GM18907 (cell line): ENCODE measurements at regions not wholly inside any gene's neighbourhood (a gene's known extent, or its start where the extent isn't known, plus 50 kb on each side); places are given as distances from the start of the nearest gene placed in this dataset.

Experiments used
- ATAC-seq: cut with Tn5 transposase; IDR thresholded peaks from one replicate; pipeline ENCODE4 v1.9.1; 2021; ENCODE audit warnings: mild to moderate bottlenecking, moderate library complexity; ENCODE audit not compliant: unreplicated experiment

DNA sequence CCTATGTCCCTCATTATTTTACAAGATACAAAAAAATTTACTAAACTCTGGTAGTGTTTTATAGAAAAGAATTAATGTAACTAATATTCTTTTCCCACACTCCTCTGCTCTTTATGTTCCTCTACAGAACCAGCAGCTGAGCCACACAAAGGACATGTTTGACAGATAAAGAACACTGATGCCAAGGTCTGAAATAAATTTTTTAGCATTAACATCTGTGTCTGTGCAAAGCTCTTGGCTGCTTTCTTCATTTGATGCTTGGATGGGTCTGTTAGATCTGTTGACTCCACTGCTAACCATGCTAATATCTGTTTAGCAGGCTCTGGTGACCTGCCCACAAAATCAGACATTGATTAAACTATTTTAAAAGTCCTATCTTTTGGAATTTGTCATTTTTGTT lies 2363.8 kb downstream of the PCDH9 start:
- no peak for ATAC-seq

DNA sequence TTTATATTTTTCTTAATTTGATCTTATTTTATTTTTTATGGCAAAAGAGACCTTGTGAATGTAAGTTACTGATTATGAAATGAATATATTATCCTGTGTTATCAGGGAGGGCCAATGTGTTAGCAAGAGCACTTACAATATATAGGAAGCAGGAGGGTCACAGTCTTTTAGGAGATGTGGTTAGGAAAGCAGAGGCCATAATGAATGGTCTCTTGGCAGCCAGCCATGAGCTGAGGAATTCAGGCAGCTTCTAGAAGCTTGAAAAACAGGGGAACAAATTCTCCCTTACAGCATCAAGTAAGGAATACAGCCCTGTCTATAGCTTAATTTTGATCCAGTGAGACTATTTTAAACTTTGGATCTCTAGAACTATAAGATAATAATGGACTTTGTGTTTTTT lies 2374.6 kb downstream of the PCDH9 start:
- no peak for ATAC-seq

DNA sequence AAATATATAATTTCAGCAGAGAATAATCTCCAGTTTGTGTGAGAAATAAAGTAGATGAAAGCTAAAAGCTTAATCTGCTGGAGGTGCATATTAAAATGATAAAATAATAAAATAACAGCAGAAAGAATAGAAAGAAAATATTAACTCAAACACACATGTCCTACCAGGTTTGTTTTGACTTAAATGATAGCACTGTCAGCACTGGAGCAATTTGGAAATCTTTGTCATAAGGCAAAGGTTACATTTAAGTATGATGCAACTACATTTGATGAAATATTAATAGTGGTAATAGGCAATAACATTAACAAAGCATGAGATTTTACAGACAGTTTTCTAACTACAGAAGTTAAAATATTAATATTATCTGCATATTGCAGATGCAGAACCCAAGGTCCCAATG lies 2380.1 kb downstream of the PCDH9 start:
- ATAC-seq, result no peak

DNA sequence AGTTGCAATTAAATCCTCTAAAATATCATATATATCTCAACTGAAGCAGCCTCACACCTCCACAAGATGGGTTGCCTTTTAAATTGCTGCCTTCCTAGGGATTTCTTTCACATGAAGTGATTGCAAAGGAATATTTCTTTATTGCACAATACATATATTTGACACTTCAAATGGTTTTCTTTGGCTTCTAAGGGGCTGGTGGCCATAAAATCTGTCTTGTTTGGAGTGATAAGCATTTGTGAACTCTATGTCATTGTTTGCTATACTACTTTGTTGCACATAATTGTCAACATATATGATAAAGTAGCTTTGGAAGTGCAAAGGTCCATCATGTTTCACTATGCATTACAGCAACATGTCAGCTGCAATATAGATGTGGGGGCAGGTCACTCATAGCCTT lies 2380.9 kb downstream of the PCDH9 start:
- ATAC-seq, result no peak

DNA sequence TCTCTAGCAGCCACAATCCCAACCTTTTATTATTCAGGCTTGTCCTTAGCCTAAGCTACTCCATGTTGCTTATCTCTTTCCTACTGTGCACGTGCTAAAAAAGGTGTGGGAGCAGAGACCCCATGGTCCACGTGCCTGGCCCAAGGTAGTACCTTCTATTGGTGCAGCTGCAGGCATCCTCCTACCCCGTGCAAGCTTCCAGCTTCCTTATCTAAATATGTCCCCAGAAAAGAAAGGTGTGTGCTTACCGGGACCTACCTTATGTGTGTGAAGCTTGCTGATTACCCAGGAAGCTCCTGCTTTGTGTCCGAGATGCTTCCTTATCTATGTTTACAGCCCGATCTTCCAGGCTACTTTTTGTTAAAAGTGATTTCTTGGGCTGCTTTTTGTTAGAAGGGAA lies 2382.4 kb downstream of the PCDH9 start:
- ATAC-seq, result no peak

DNA sequence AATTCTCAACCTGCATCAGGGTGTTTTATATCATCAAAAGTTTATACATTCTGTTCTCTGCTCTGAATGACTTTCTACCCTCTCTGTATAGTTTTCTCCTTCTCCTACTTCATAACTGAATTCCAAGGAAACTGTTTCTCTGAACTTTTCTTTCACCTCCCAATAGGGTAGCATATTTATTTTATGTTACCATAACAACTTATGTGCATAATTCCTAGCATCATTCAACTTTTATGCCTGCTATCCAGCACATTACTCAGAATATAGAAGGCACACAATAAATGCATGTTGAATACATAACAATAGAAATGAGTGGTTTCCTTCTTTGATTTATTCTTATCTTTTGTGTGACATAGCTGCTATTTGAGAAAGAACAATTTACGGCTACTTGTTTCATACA lies 2385.0 kb downstream of the PCDH9 start:
- ATAC-seq, result no peak

DNA sequence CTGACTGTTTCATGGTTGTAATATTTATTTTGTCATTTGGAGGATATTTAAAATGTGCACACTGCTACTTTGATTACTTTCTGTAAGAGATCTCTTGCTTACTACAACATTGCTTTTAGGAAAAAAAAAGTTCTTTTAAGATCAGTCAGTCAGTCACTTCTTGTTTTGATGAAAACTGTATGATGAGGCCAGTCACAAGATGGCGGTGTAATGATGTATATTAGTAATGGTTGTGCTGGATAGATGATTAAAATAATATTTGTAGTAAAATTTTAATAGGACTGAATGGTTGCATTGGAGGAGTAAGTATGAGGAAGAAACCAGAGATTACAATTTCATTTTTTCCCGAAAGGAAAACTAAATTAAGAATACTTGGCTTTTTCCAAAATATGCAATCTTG lies 2411.1 kb downstream of the PCDH9 start:
- ATAC-seq, result no peak

DNA sequence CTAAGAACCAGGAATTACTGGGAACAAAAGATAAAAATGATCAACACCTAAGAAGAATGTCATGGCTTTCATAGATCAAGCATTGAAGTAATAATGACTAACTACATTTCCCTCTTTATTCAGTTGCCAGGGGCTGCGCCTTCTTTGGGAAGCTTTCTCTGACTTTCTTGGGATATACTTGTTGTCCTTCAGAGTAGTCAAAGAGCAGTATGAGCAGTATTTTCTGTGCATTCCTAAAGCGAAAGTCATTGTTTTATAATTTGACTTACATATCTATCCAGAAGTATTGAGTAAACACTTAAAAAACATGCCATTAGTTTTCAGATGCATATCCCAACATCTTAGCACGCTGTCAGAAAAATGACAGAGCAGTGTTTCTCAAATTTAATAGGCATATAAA lies 2412.4 kb downstream of the PCDH9 start:
- ATAC-seq, result no peak

DNA sequence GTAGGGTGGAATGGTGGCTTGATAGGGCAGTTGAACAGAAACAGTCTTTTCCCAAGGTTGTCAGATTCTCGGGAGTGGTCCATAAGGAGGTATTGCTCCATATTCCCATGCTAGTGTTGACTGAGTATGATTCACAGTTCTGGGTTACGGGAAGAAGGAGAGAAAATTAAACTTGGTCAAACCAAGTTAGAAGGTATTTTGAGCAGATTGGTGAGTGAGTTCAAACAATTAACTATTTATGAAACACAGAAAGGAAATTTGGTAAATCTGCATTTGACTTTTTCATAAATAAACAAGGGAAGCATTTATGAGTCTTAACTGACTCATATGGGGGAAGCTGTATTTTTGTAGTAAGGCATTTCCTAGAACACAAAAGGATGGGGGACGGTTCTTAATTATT lies 2419.4 kb downstream of the PCDH9 start:
- ATAC-seq, result no peak

DNA sequence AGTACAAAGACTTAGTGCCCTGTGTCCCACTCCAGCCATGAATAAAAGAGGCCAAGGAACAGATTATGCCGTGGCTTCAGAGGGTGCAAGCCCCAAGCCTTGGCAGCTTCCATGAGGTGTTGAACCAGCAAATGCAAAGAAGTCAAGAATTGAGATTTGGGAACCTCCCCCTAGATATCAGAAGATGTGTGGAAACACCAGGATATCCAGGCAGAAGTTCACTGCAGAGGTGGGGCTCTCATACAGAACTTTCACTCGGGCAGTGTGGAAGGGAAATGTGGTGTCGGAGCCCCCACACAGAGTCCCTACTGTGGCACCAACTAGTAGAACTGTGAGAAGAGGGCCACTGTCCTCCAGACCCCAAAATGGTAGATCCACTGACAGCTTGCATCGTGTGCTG lies 2421.4 kb downstream of the PCDH9 start:
- ATAC-seq, result no peak

DNA sequence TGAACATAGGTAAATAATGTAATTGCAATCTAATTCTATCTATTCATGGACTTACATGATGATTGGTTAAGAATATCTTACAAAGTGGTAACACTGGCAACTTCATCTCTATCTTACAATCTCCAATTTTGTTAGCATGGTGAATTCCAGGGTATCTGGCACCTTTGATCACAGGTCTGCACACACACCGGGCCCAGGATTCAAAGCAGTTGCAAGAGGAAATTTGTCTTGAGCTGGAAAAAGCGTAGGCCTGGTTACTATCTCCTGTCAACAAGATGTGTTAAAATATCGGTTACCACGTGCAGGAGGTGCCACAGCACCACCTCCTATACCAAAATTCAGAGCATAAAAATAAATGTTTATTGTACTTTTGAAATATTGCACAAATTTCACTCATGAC lies 2428.4 kb downstream of the PCDH9 start:
- no peak for ATAC-seq

DNA sequence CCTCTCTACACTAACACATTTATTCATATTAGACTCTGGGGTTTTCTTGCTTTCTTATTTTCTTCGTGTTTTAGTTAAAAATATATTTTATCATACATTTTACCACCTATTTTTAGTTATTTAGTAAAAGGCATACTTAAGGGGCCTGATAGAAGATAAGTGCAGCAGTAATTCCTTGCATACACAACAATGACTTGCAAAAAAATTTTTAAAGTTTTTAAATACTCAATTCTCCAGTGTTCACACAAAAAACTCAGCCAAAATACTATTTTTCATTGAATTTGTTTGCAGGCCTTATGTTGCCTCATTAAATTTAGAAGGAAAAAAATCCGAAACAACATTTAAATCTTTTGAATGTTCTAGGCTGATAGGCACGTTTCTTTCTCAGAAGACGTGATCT lies 2431.7 kb downstream of the PCDH9 start:
- ATAC-seq, result no peak

DNA sequence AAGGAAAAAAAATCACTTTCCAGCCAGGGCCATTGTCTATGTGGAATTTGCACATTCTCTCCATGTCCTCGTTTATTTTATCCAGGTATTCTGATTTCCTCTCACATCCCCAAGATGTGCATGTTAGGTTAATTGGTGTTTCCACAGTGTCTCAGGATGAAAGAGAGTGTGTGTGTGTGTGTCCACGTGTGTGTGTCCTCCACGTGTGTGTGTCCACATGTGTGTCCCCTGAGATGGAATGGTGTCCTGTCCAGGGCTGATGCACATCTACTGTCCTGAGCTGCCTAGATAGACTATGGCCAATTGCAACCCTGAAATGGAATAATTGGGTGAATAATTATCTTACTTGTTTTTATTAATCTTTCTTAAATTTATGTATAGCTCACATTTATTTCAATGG lies 2436.5 kb downstream of the PCDH9 start:
- no peak for ATAC-seq

DNA sequence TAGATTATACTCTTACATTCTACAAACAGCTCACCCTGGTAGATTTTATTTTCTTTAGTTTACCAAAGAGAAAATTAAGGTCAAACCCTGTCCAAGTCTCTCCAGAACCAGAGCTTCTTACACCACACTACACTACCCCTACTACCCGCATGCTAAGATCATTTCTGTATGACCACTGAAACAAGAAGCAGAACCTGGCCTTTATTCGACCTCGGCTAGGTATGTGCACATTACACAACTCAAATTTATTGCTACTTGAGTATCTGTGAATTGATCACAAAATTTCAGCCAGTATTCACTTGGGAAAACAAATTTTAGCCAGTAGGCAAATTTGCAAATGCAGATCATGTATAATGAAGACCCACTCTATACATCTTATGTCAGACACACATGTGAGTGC lies 2437.0 kb downstream of the PCDH9 start:
- no peak for ATAC-seq

DNA sequence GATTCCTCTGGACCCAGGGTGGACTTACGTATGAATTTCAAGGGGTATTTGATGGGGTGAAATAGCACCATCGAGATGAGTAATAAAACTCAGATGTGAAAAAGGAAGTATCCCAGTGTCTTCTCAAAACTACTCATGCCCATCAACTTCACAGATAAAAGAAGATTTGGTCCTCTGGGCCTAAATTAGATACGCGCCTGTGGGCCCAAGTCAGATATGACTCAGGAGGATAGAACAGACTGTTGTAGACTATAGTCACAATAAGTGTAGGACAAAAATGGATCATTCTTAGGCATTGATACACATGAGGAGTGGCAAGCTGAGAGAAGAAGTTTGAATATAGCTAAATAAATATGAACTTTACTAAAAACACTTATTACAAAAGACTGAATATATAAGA lies 2438.8 kb downstream of the PCDH9 start:
- ATAC-seq, result no peak

DNA sequence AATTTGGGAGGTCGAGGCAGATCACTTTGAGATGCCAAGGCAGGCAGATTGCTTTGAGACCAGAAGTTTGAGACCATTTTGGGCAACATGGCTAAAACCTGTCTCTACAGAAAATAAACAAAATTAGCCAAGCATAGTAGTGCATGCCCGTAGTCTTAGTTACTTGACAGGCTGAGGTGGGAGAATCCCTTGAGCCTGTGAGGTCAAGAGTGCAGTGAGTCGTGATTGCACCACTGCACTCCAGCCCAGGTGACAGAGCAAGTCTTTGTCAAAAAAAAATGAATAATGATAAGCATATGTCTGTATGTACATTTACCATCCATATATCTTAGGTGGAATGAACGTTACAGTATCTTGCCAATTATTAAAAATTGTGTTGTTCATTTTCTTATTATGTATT lies 2447.7 kb downstream of the PCDH9 start:
- ATAC-seq, result no peak

DNA sequence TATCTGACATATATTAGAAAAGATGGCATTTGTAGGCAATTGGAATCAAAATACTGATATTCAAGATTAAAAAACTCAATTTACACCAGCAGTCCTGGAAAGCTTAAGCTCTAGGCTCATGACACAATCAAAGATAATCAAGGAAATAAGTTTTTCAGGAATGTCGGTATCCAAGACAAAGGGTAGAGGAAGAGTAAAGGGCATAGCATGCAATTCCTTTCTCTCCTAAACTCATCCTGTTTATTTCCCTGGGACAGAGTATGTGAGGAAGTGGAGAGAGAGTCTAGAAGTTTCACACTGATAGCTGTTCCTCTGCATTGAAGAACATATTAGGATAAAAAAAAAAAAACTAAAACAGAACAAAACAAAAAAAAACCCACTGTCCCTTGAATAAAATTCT lies 2452.1 kb downstream of the PCDH9 start:
- no peak for ATAC-seq

DNA sequence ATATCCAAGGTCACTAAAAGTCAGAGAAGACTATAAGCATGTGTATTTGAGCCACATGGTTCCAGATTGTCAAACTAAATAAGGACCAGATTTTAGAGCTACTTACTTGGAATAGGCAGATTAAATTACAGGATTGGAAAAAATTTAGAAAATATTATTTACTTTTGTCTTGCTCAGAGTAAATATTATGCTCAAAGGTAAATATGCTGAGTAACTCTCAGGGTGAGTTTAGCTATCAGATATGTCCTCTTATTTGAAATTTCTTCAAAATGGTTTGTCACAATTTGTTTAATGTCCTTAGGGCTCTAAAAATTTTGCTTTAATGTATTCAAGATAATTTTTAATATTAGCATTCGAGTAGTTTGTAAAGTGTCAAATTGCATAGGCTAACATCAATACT lies 2455.2 kb downstream of the PCDH9 start:
- no peak for ATAC-seq

DNA sequence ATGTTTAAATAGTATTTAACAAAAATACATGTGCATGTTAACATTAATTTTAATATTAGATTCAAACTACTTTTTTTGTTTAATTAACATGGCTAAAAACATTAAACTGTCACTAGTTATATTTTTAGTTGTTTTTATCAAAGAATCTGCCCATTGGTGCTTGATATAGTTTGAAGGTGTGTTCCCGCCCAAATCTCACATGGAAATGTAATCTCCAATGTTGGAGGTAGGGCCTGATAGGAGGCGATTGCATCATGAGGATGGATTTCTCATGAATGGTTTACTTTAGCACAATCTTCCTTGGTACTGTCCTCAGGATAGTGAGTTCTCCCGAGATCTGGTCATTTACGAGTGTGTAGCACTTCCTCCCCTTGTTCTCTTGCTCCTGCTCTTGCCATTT lies 2459.4 kb downstream of the PCDH9 start:
- ATAC-seq, result no peak

DNA sequence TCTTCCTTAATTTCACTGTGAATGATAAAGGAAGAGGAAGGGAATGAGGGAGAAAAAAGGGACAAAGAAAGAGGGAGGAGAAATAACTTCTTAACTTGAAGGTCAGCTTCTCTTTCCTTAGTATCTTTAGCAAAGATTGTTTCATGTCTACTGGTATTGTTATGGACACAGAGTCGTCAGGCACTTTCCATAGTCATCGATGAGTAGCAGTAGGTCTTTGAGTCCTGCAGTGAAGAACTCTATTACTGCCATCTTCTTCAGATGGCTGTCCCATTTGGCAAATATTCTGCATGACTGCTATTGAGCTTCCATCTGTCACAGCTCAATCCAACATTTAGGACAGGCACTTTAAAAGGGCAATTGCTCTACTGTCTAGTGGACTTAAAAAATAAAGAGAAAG lies 2463.1 kb downstream of the PCDH9 start:
- no peak for ATAC-seq

DNA sequence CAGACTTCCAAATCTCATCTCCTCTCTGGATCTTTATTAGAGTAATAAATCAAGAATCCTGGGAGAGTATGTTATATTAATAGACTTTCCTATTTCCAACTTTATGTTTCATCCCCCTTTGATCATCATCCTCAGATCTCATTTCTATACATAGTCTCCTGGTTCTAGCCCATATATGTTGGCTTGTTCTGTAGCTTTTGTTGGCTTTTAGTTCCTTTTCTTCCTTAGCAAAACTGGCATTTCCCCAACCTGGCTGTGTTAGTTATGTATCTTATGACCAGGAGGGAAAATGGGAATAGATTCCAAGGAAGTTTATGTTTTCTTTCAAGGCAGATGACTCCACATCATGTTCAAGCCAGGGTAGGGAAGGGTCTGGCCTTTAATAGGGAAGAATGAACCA lies 2464.5 kb downstream of the PCDH9 start:
- no peak for ATAC-seq

DNA sequence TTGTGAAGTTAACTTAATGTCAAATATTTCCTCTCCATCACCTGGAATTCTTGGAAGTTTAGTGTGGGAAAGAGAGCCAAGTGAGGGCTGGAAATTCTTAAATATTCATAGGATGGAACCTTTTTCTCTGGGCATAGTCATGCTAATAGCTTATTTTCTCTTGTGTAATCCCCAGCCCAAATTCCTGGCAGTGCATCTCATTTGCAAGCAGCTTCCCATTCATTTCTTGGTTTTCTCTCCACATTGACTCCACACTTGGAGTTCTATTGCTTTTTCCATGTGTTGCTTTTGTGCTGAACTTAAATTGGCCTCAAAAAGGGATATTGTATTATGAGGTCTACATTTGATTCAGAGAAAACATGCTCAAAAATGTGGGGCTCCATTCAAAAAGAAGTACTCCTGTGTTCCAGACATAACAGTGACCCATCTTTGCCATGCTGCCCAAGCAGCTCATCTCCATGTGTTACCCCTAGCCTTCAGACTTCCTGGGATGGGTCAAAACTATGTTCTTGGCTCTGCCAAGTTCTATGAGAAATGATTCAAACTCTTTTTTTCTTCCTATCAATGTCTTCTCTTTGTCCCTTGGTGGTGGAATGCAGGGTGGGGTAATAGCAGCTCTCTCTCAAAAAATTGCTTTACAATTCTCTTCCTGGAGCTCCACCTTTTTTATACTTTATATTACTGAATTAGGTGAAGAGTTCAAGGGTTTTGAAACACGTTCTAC lies 2471.5 kb downstream of the PCDH9 start:
- ATAC-seq, result no peak

DNA sequence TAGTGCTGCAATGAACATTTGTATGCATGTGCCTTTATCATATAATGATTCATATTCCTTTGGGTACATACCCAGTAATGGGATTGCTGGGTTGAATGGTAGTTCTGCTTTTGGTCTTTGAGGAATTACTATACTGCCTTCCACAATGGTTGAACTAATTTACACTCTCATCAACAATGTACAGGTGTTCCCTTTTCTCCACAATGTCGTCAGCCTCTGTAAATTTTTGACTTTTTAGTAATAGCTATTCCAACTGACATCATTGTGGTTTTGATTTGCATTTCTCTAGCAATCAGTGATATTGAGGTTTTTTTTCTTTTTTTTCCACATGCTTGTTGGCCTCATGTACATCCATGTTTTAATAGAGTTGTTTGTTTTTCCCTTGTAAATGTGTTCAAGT lies 2473.5 kb downstream of the PCDH9 start:
- ATAC-seq, result no peak

DNA sequence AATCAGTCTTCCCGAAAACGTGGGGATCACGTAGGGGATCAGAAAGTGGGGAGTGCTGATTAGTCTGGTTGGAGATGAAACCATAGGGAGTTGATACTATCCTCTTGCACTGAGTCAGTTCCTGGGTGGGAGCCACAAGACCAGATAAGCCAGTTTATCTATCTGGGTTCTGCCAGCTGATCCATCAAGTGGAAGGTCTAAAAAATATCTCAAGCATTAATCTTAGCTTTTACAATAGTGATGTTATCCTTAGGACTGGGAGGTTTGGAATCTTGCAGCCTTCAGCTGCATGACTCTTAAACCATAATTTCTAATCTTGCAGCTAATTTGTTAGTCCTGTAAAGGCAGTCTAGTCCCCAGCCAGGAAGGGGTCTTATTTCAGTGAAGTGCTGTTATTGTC lies 2474.2 kb downstream of the PCDH9 start:
- no peak for ATAC-seq
